SK-N-SH (cell line): ENCODE measurements at regions not wholly inside any gene's neighbourhood (a gene's known extent, or its start where the extent isn't known, plus 50 kb on each side); places are given as distances from the start of the nearest gene placed in this dataset.

Source experiments
- CTCF ChIP-seq: fragments of 200-600 bp; sonication (generic); IDR thresholded peaks from 2 replicates; pipeline ENCODE4 v1.6.1; 2017; ENCODE audit warnings: antibody characterized with exemption, mild to moderate bottlenecking, moderate library complexity
- EZH2phosphoT487 ChIP-seq: fragments of 200-600 bp; sonication (generic); IDR thresholded peaks from 2 replicates; pipeline ENCODE4 v1.6.1; 2017; ENCODE audit warnings: low read depth, mixed run types, mild to moderate bottlenecking, antibody characterized with exemption, moderate library complexity, borderline replicate concordance
- FOXM1 ChIP-seq: IDR thresholded peaks from 2 replicates; pipeline ENCODE4 v1.4.0; 2012; ENCODE audit warnings: low read depth, mild to moderate bottlenecking
- IRF3 ChIP-seq: fragments of 150-350 bp; IDR thresholded peaks from 2 replicates; pipeline ENCODE4 v1.6.1; 2016; ENCODE audit warnings: mild to moderate bottlenecking, low read depth, low read length
- MAX ChIP-seq: IDR thresholded peaks from 2 replicates; pipeline ENCODE4 v1.4.0; 2012; ENCODE audit warnings: low read depth
- NFIC ChIP-seq: IDR thresholded peaks from 2 replicates; pipeline ENCODE4 v1.4.0; 2012; ENCODE audit warnings: borderline replicate concordance
- NRF1 ChIP-seq: IDR thresholded peaks from 2 replicates; pipeline ENCODE4 v1.6.1; 2012; ENCODE audit warnings: low read depth, mild to moderate bottlenecking, low read length
- RCOR1 ChIP-seq: fragments of 150-350 bp; IDR thresholded peaks from 2 replicates; pipeline ENCODE4 v1.6.1; 2017; ENCODE audit warnings: antibody characterized with exemption, low read length
- SIN3A ChIP-seq: IDR thresholded peaks from 2 replicates; pipeline ENCODE4 v1.6.1; 2012; ENCODE audit warnings: low read depth, mild to moderate bottlenecking, low read length, moderate library complexity, borderline replicate concordance
- TAF1 ChIP-seq: IDR thresholded peaks from 2 replicates; pipeline ENCODE4 v1.6.1; 2012; ENCODE audit warnings: low read depth, mild to moderate bottlenecking, low read length, moderate library complexity, borderline replicate concordance
- TEAD4 ChIP-seq: IDR thresholded peaks from 2 replicates; pipeline ENCODE4 v1.4.0; 2012; ENCODE audit warnings: mild to moderate bottlenecking, borderline replicate concordance; ENCODE audit not compliant: insufficient read depth

- TF ChIP-seq CTCF (no peak), FOXM1 (no peak), IRF3 (no peak), MAX (no peak), TEAD4 (no peak), SIN3A (no peak), EZH2phosphoT487 (no peak), RCOR1 (no peak), NRF1 (no peak), TAF1 (no peak), NFIC (no peak)
These were observed 316.7 kb upstream of the CDH12 start for GRCh38 chr5:23169660-23170416.
